Immature natural killer cell (primary cell): ENCODE measurements at regions not wholly inside any gene's neighbourhood (a gene's known extent, or its start where the extent isn't known, plus 50 kb on each side); places are given as distances from the start of the nearest gene placed in this dataset.

ENCODE experiments used
- DNase-seq, 3 donors: peaks; one replicate each; pipeline ENCODE4 v3.0.0; 2022; ENCODE audit warnings: mixed read lengths in 1 of 3
- H3K27ac Mint-ChIP-seq, 6 donors: one replicate each; pipeline ENCODE4 v1.8.0; 2020; ENCODE audit warnings: mixed read lengths in 6 of 6, mild to moderate bottlenecking in 5 of 6, inconsistent platforms in 4 of 6, moderate library complexity in 3 of 6
- H3K27me3 Mint-ChIP-seq, 3 donors: one replicate each; pipeline ENCODE4 v1.8.0; 2020 to 2021; ENCODE audit warnings: low read depth in 3 of 3, mild to moderate bottlenecking in 3 of 3, mixed read lengths in 3 of 3, moderate library complexity in 3 of 3, inconsistent platforms in 1 of 3
- H3K36me3 Mint-ChIP-seq, 3 donors: one replicate each; pipeline ENCODE4 v1.8.0; 2020; ENCODE audit warnings: mixed read lengths in 3 of 3, inconsistent platforms in 2 of 3, mild to moderate bottlenecking in 2 of 3
- H3K4me1 Mint-ChIP-seq, 2 donors: one replicate each; pipeline ENCODE4 v1.8.0; 2020; ENCODE audit warnings: inconsistent platforms in 2 of 2, mild to moderate bottlenecking in 2 of 2, mixed read lengths in 2 of 2, moderate library complexity in 1 of 2
- H3K4me3 Mint-ChIP-seq, 5 donors: one replicate each; pipeline ENCODE4 v1.8.0; 2020; ENCODE audit warnings: mild to moderate bottlenecking in 5 of 5, mixed read lengths in 5 of 5, inconsistent platforms in 3 of 5, moderate library complexity in 3 of 5
- H3K9me3 Mint-ChIP-seq, 6 donors: one replicate each; pipeline ENCODE4 v1.8.0; 2020; ENCODE audit warnings: mild to moderate bottlenecking in 6 of 6, mixed read lengths in 6 of 6, inconsistent platforms in 4 of 6, moderate library complexity in 3 of 6

DNA sequence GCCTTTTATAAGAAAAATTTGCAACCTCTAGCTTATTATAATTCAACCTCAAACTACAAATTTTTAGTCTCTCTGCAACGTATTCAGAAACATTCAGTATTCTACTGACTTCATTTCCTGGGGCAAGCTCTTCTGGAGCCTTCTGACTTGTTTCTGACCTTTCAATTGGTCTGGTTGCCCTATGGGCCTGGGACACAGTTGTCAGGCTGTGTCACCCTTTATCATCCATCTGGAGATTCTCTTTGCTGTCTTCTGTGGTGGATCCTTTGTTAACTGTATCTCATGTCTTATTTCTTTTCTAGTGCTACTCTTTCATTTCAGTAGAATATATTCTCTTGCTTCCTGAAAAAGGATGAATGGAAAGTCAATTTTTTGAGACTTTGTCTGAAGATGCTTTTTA, 55.1 kb upstream of the PGRMC2 start:
- Mint-ChIP-seq H3K9me3 (peaks cover 0 to 2% (median 0%) of the 10 kb centered on the region in 6 donors), H3K36me3 (no peaks in the 10 kb centered on the region), H3K27me3 (no peaks in the 10 kb centered on the region), H3K4me3 (no peak overlapping the region), H3K27ac (no peak overlapping the region), H3K4me1 (no peaks in the 10 kb centered on the region)
- DNase-seq: no peak

DNA sequence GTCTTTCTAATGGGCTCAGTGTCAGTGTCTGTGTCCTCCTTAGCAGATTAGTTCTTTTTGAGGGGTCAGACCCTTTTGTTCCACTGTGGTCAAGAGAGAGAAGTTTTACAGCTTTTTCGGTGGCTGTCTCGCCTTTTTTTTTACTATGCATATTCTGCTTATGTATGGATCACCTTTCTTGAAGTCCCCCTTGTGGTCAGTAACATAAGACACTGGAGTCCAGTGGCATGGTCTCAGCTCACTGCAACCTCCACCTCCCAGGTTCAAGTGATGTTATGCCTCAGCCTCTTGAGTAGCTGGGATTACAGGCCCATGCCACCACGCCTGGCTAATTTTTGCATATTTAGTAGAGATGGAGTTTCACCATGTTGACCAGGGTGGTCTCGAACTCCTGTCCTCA, 54.0 kb upstream of the PGRMC2 start:
- H3K9me3 Mint-ChIP-seq: no peaks in the 10 kb centered on the region
- no peak overlapping the region for H3K4me3 Mint-ChIP-seq
- no peak overlapping the region for H3K27ac Mint-ChIP-seq
- H3K4me1 Mint-ChIP-seq: no peaks in the 10 kb centered on the region
- H3K36me3 Mint-ChIP-seq: no peaks in the 10 kb centered on the region
- H3K27me3 Mint-ChIP-seq: no peaks in the 10 kb centered on the region
- no peak for DNase-seq

DNA sequence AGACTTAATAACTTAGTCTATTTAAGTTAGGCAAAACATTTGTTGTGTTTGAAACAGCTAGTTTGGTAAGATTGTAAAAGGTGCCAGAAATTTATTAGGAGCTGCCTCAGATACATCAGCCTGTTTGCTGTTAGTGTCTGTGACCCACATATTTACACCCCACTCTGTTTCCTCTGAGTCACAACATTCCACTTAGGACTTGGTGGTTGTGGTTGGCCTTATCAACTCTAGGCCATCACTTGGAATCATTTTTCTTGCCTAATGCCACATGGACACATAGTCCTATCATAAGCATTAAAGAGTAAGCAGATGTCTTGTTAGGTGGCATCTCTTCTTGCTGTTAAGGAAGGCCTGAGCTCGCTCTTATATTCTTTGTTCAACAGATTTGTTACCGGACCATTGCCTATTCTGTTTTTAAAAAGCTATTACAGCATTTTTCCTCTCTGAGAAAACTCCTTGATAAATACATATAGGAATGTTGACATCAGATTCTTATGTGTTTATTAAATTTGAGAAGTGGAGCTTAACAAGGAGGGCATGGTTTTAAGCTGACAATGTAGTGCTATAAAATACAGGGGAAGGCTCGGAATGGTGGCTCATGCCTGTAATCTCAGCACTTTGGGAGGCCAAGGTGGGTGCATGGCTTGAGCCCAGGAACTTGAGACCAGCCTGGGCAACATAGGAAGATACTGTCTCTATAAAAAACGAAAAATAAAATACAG, 51.2 kb upstream of the PGRMC2 start:
- Mint-ChIP-seq H3K4me1 (no peaks in the 10 kb centered on the region), H3K27ac (no peak overlapping the region), H3K9me3 (no peaks in the 10 kb centered on the region), H3K27me3 (no peaks in the 10 kb centered on the region), H3K4me3 (no peak overlapping the region), H3K36me3 (no peaks in the 10 kb centered on the region)
- DNase-seq: no peak

DNA sequence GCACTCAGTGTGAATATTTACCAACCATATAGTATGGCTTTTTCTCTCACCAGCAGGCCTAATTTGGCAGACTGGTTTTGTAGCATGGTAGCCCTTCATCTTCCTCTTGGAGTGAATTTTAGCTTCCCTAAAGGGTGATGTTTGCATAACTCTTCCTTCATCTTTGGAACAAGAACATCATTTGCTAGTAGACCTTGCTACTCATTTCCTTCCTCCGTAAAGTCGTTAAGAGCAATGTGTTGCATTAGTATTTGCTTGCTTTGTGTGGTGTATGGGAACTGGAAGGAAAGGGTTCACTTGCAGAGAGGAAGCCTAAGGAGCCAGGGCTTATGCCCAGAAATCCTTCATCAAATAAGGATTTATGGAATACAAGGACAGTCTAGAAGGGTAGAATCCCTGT, 50.2 kb upstream of the PGRMC2 start:
- H3K4me1 Mint-ChIP-seq: no peaks in the 10 kb centered on the region
- H3K27ac Mint-ChIP-seq: no peak overlapping the region
- H3K36me3 Mint-ChIP-seq: no peaks in the 10 kb centered on the region
- H3K4me3 Mint-ChIP-seq: no peak overlapping the region
- no peaks in the 10 kb centered on the region for H3K27me3 Mint-ChIP-seq
- H3K9me3 Mint-ChIP-seq: no peaks in the 10 kb centered on the region
- no peak for DNase-seq
